PC-9 (cell line): ENCODE measurements at regions not wholly inside any gene's neighbourhood (a gene's known extent, or its start where the extent isn't known, plus 50 kb on each side); places are given as distances from the start of the nearest gene placed in this dataset.

Source experiments
- BruUV-seq: library from RNA; stranded (reverse); fragments of 400-500 nt; replicated peaks from 2 replicates; lab custom pipeline; 2021; lab: Mats Ljungman, UMichigan
- CTCF ChIA-PET: fragments of 300-600 bp; sonication (Branson Sonifier 250); formaldehyde crosslinking; loops from one replicate; lab custom pipeline; 2022; ENCODE audit warnings: antibody characterized with exemption; lab: Charles Lee
- POLR2A ChIA-PET: fragments of 300-600 bp; sonication (Branson Sonifier 250); formaldehyde crosslinking; loops from one replicate; lab custom pipeline; 2022; ENCODE audit warnings: antibody characterized with exemption; ENCODE audit not compliant: unreplicated experiment; lab: Charles Lee
- DNase-seq, 2 experiments: peaks; one replicate each; pipeline versions ENCODE4 v3.0.0 to v3.0.0-alpha.2; 2015 to 2022; ENCODE audit warnings: mixed read lengths in 1 of 2
- H2AFZ ChIP-seq: fragments of 200-600 bp; sonication (generic); 2 replicates; pipeline ENCODE4 v1.8.1; 2017; ENCODE audit warnings: antibody characterized with exemption
- H3F3A ChIP-seq: fragments of 200-600 bp; sonication (generic); 2 replicates; pipeline ENCODE4 v1.8.1; 2017; ENCODE audit warnings: antibody characterized with exemption, mild to moderate bottlenecking, low read depth; ENCODE audit not compliant: insufficient read depth
- H3K27ac ChIP-seq: fragments of 200-600 bp; sonication (generic); 2 replicates; pipeline ENCODE4 v1.6.1; 2016; ENCODE audit warnings: mixed run types
- H3K27me3 ChIP-seq: fragments of 200-600 bp; sonication (generic); 2 replicates; pipeline ENCODE4 v1.6.1; 2016; ENCODE audit warnings: low read depth, mixed run types; ENCODE audit not compliant: insufficient read depth
- H3K36me3 ChIP-seq: fragments of 200-600 bp; sonication (generic); 2 replicates; pipeline ENCODE4 v1.6.1; 2016; ENCODE audit warnings: low read depth, mixed run types
- H3K4me1 ChIP-seq: fragments of 200-600 bp; sonication (generic); replicated peaks from 2 replicates; pipeline ENCODE4 v1.6.1; 2016; ENCODE audit warnings: mixed run types; ENCODE audit not compliant: insufficient read depth
- H3K4me2 ChIP-seq: fragments of 200-600 bp; sonication (generic); 2 replicates; pipeline ENCODE4 v1.6.1; 2017; ENCODE audit warnings: mixed run types
- H3K4me3 ChIP-seq: fragments of 200-600 bp; sonication (generic); 2 replicates; pipeline ENCODE4 v1.6.1; 2016; ENCODE audit warnings: mixed run types
- H3K79me2 ChIP-seq: fragments of 200-600 bp; sonication (generic); 2 replicates; pipeline ENCODE4 v1.6.1; 2017; ENCODE audit warnings: low read depth, mixed run types
- H3K9me2 ChIP-seq: fragments of 200-600 bp; sonication (generic); 2 replicates; pipeline ENCODE4 v1.8.1; 2017; ENCODE audit warnings: mild to moderate bottlenecking; ENCODE audit not compliant: insufficient read depth
- H3K9me3 ChIP-seq: fragments of 200-600 bp; sonication (generic); 2 replicates; pipeline ENCODE4 v1.8.1; 2016; ENCODE audit warnings: low read depth; ENCODE audit not compliant: insufficient read depth
- H4K20me1 ChIP-seq: fragments of 200-600 bp; sonication (generic); 2 replicates; pipeline ENCODE4 v1.8.1; 2017; ENCODE audit not compliant: insufficient read depth
- CTCF ChIP-seq: fragments of 200-600 bp; sonication (generic); conservative IDR thresholded peaks from 2 replicates; pipeline ENCODE4 v1.6.1; 2017; ENCODE audit warnings: mixed run types, antibody characterized with exemption, mild to moderate bottlenecking, moderate library complexity
- EZH2 ChIP-seq: fragments of 200-600 bp; sonication (generic); IDR thresholded peaks from 2 replicates; pipeline ENCODE4 v1.8.0; 2017; ENCODE audit warnings: antibody characterized with exemption, low read depth
- intact Hi-C: fragments of 100-400 bp; cut with micrococcal nuclease; formaldehyde crosslinking; loops from one replicate; pipeline ENCODE4 v1.10.0; 2022; ENCODE audit not compliant: unreplicated experiment

GRCh38 chr7:33748793-33749192 lies 156.5 kb upstream of the BMPER start:
- no peak overlapping the region for H3K4me3 ChIP-seq
- no peak overlapping the region for H2AFZ ChIP-seq
- DNase-seq: no peak
- ChIA-PET CTCF (no interaction called here), POLR2A (no interaction called here)
- H4K20me1 ChIP-seq: no peaks in the 10 kb centered on the region
- H3K9me3 ChIP-seq: no peaks in the 10 kb centered on the region
- no TSS peak for BruUV-seq
- TF ChIP-seq CTCF (no peak), EZH2 (no peak)
- no peaks in the 10 kb centered on the region for H3K36me3 ChIP-seq
- peaks cover 19% of the 10 kb centered on the region for H3K27me3 ChIP-seq
- H3K4me1 ChIP-seq: no peaks in the 10 kb centered on the region
- no peak overlapping the region for H3K4me2 ChIP-seq
- H3K9me2 ChIP-seq: no peaks in the 10 kb centered on the region
- intact Hi-C loops: no loop called here
- H3K27ac ChIP-seq: no peak overlapping the region
- H3F3A ChIP-seq: no peaks in the 10 kb centered on the region
- H3K79me2 ChIP-seq: no peaks in the 10 kb centered on the region

GRCh38 chr7:33750177-33750576 lies 155.2 kb upstream of the BMPER start:
- Histone ChIP-seq H3F3A (no peaks in the 10 kb centered on the region), H3K9me2 (no peaks in the 10 kb centered on the region), H3K4me1 (no peaks in the 10 kb centered on the region), H4K20me1 (no peaks in the 10 kb centered on the region), H3K4me2 (no peak overlapping the region), H3K79me2 (no peaks in the 10 kb centered on the region), H3K27me3 (peaks cover 29% of the 10 kb centered on the region), H2AFZ (no peak overlapping the region), H3K4me3 (no peak overlapping the region), H3K9me3 (no peaks in the 10 kb centered on the region), H3K27ac (no peak overlapping the region), H3K36me3 (no peaks in the 10 kb centered on the region)
- no peak for DNase-seq
- ChIA-PET POLR2A (no interaction called here), CTCF (interaction anchor here (0.6 kb wide), 1 partner anchor 984 kb away, joined by 3 read pairs; no protein-coding TSS in a partner anchor)
- no TSS peak for BruUV-seq
- intact Hi-C loops: loop anchor here (10.0 kb wide), 1 partner anchor 415 kb away; no protein-coding TSS in a partner anchor
- TF ChIP-seq CTCF (no peak), EZH2 (no peak)

GRCh38 chr7:33751443-33751842 lies 153.9 kb upstream of the BMPER start:
- Histone ChIP-seq H3F3A (no peaks in the 10 kb centered on the region), H4K20me1 (no peaks in the 10 kb centered on the region), H2AFZ (no peak overlapping the region), H3K27ac (no peak overlapping the region), H3K27me3 (peaks cover 35% of the 10 kb centered on the region), H3K79me2 (no peaks in the 10 kb centered on the region), H3K9me3 (no peaks in the 10 kb centered on the region), H3K4me1 (no peaks in the 10 kb centered on the region), H3K36me3 (no peaks in the 10 kb centered on the region), H3K4me3 (no peak overlapping the region), H3K4me2 (no peak overlapping the region), H3K9me2 (no peaks in the 10 kb centered on the region)
- ChIA-PET POLR2A (interaction anchor here (0.7 kb wide), 1 partner anchor 404 kb away, joined by 6 read pairs; no protein-coding TSS in a partner anchor), CTCF (no interaction called here)
- intact Hi-C loops: loop anchor here (10.0 kb wide), 1 partner anchor 417 kb away; no protein-coding TSS in a partner anchor
- no peak for DNase-seq
- no TSS peak for BruUV-seq
- TF ChIP-seq EZH2 (no peak), CTCF (no peak)
